HepG2 (cell line): ENCODE measurements at regions not wholly inside any gene's neighbourhood (a gene's known extent, or its start where the extent isn't known, plus 50 kb on each side); places are given as distances from the start of the nearest gene placed in this dataset.

Experiments used
- ATAC-seq: fragments of 200-7000 bp; cut with Tn5 transposase; 3 replicates; pipeline ENCODE4 v1.9.1; 2020; ENCODE audit warnings: mild to moderate bottlenecking, moderate library complexity
- BruUV-seq: library from RNA; stranded (reverse); fragments of 400-500 nt; replicated peaks from 2 replicates; lab custom pipeline; 2021; lab: Mats Ljungman, UMichigan
- CTCF ChIA-PET: fragments of 300-600 bp; formaldehyde crosslinking; extraction: SDS; loops from one replicate; lab custom pipeline; 2021; ENCODE audit warnings: low total read pairs, inconsistent platforms, low intra/inter-chr PET ratio; lab: Yijun Ruan, JAX
- POLR2A ChIA-PET: fragments of 350-600 bp; sonication (Branson Sonifier 250); formaldehyde crosslinking; loops from one replicate; lab custom pipeline; 2020; ENCODE audit warnings: antibody characterized with exemption, inconsistent platforms; lab: Yijun Ruan, JAX
- DNase-seq: peaks from one replicate; pipeline ENCODE4 v3.0.0-alpha.2; 2015; ENCODE audit warnings: low spot score
- FAIRE-seq: peaks from 3 replicates; lab custom pipeline; 2011; peaks lifted over from hg19 to GRCh38; lab: Jason Lieb, UNC
- H2AFZ ChIP-seq: one replicate; pipeline ENCODE4 v1.6.1; 2011; ENCODE audit warnings: low read length, inconsistent platforms
- H3K27ac ChIP-seq: fragments of 300-600 bp; 3 replicates; pipeline ENCODE4 v1.8.0; 2011; ENCODE audit warnings: mixed run types, mild to moderate bottlenecking, mixed read lengths, low read length, inconsistent platforms; ENCODE audit not compliant: insufficient read depth; ENCODE audit errors: extremely low read length
- H3K27me3 ChIP-seq, 2 experiments: fragments of 200-600 bp in 1 of 2; 2 replicates in 1 of 2; 3 replicates in 1 of 2; pipeline versions ENCODE4 v1.6.0 to v1.8.0; 2011; ENCODE audit warnings: low read length in 2 of 2, mild to moderate bottlenecking in 2 of 2, moderate library complexity in 2 of 2, inconsistent platforms in 1 of 2; ENCODE audit not compliant: insufficient read depth in 2 of 2, control insufficient read depth in 1 of 2
- H3K36me3 ChIP-seq, 2 experiments: fragments of 200-600 bp in 1 of 2; replicated peaks in 1 of 2; 2 replicates in 1 of 2; 3 replicates in 1 of 2; pipeline versions ENCODE4 v1.5.1 to v1.8.0; 2011; ENCODE audit warnings: low read length in 2 of 2, inconsistent platforms in 1 of 2; ENCODE audit not compliant: insufficient read depth in 2 of 2, control insufficient read depth in 1 of 2
- H3K4me1 ChIP-seq: 2 replicates; pipeline ENCODE4 v1.5.1; 2012; ENCODE audit warnings: low read length, inconsistent platforms; ENCODE audit not compliant: insufficient read depth
- H3K4me2 ChIP-seq: 2 replicates; pipeline ENCODE4 v1.6.0; 2011; ENCODE audit warnings: low read depth, low read length, inconsistent platforms
- H3K4me3 ChIP-seq, 3 experiments: fragments of 200-600 bp in 1 of 3; sonication (generic), shearing (Covaris generic) in 1 of 3; replicated peaks in 1 of 3; 2 replicates each; pipeline ENCODE4 v1.5.1; 2011 to 2016; ENCODE audit warnings: low read length in 3 of 3, inconsistent platforms in 2 of 3, low read depth in 2 of 3, mild to moderate bottlenecking in 2 of 3, control low read depth in 1 of 3, mixed read lengths in 1 of 3; ENCODE audit not compliant: insufficient read depth in 1 of 3
- H3K79me2 ChIP-seq: one replicate; pipeline ENCODE4 v1.6.1; 2011; ENCODE audit warnings: low read length, inconsistent platforms; ENCODE audit not compliant: insufficient read depth
- H3K9ac ChIP-seq: 2 replicates; pipeline ENCODE4 v1.6.0; 2011; ENCODE audit warnings: mild to moderate bottlenecking, low read depth, low read length, inconsistent platforms; ENCODE audit not compliant: insufficient read depth
- H3K9me3 ChIP-seq: 2 replicates; pipeline ENCODE4 v1.5.1; 2012; ENCODE audit warnings: mild to moderate bottlenecking, low read length
- H4K20me1 ChIP-seq: 2 replicates; pipeline ENCODE4 v1.6.0; 2011; ENCODE audit warnings: inconsistent platforms, mild to moderate bottlenecking, low read length, moderate library complexity; ENCODE audit not compliant: insufficient read depth
- FOXM1 ChIP-seq: sonication (generic); formaldehyde crosslinking; IDR thresholded peaks from 2 replicates; pipeline ENCODE4 v1.5.0; 2020; ENCODE audit warnings: missing genetic modification reagents
- FOXO4 ChIP-seq: sonication (generic); formaldehyde crosslinking; conservative IDR thresholded peaks from 2 replicates; pipeline ENCODE4 v1.8.1; 2023; ENCODE audit warnings: missing genetic modification reagents
- HES4 ChIP-seq: sonication (generic); formaldehyde crosslinking; IDR thresholded peaks from 2 replicates; pipeline ENCODE4 v1.9.0; 2021; ENCODE audit warnings: mild to moderate bottlenecking, missing genetic modification reagents, borderline replicate concordance
- ISX ChIP-seq: sonication (generic); formaldehyde crosslinking; conservative IDR thresholded peaks from 2 replicates; pipeline ENCODE4 v1.5.0; 2020; ENCODE audit warnings: missing genetic modification reagents
- NR2F2 ChIP-seq: IDR thresholded peaks from 2 replicates; pipeline ENCODE4 v1.6.1; 2012; ENCODE audit warnings: low read depth, inconsistent platforms, borderline replicate concordance
- TRIM22 ChIP-seq: fragments of 450-650 bp; IDR thresholded peaks from 2 replicates; pipeline ENCODE4 v1.6.1; 2017
- ZNF317 ChIP-seq: sonication (generic); formaldehyde crosslinking; IDR thresholded peaks from 2 replicates; pipeline ENCODE4 v1.5.0; 2020; ENCODE audit warnings: mild to moderate bottlenecking, missing genetic modification reagents
- ZNF44 ChIP-seq: sonication (generic); formaldehyde crosslinking; IDR thresholded peaks from 2 replicates; pipeline ENCODE4 v1.5.1; 2020; ENCODE audit warnings: mild to moderate bottlenecking, missing genetic modification reagents
- ZNF556 ChIP-seq: sonication (generic); formaldehyde crosslinking; IDR thresholded peaks from 2 replicates; pipeline ENCODE4 v1.4.0; 2020; ENCODE audit warnings: mild to moderate bottlenecking, missing genetic modification reagents, borderline replicate concordance
- ZNF672 ChIP-seq: sonication (generic); formaldehyde crosslinking; IDR thresholded peaks from 2 replicates; pipeline ENCODE4 v1.8.1; 2022; ENCODE audit warnings: missing genetic modification reagents
- WGBS: methylation state at CpG from one replicate; pipeline ENCODE4 v1.1.6; 2017; ENCODE audit warnings: low lambda C conversion rate; 5-methylcytosine and 5-hydroxymethylcytosine counted together
- in situ Hi-C: cut with HindIII; loops from 2 replicates; pipeline ENCODE4 v1.10.0; 2017; ENCODE audit warnings: low pct_unique_long_range_greater_than_20kb; ENCODE audit not compliant: extremely low pct_ligation_motif_present
- intact Hi-C: fragments of 100-400 bp; cut with micrococcal nuclease; formaldehyde crosslinking; loops from one replicate; pipeline ENCODE4 v1.10.0; 2022; ENCODE audit not compliant: unreplicated experiment
- TF ChIP-seq, protein P1 (sequence below): sonication (generic); formaldehyde crosslinking; IDR thresholded peaks from 2 replicates; pipeline ENCODE4 v1.5.1; 2020; ENCODE audit warnings: mild to moderate bottlenecking, missing genetic modification reagents, borderline replicate concordance
- TF ChIP-seq, protein P2 (sequence below): IDR thresholded peaks from 2 replicates; pipeline ENCODE4 v1.6.1; 2016; ENCODE audit warnings: low read depth, control low read depth
- TF ChIP-seq, protein P3 (sequence below): sonication (generic); formaldehyde crosslinking; conservative IDR thresholded peaks from 2 replicates; pipeline ENCODE4 v1.5.0; 2020; ENCODE audit warnings: missing genetic modification reagents

GRCh38 chr2:167733747-167734146 lies 513.6 kb downstream of the STK39 start (continued):
- TF ChIP-seq, protein P1, sequence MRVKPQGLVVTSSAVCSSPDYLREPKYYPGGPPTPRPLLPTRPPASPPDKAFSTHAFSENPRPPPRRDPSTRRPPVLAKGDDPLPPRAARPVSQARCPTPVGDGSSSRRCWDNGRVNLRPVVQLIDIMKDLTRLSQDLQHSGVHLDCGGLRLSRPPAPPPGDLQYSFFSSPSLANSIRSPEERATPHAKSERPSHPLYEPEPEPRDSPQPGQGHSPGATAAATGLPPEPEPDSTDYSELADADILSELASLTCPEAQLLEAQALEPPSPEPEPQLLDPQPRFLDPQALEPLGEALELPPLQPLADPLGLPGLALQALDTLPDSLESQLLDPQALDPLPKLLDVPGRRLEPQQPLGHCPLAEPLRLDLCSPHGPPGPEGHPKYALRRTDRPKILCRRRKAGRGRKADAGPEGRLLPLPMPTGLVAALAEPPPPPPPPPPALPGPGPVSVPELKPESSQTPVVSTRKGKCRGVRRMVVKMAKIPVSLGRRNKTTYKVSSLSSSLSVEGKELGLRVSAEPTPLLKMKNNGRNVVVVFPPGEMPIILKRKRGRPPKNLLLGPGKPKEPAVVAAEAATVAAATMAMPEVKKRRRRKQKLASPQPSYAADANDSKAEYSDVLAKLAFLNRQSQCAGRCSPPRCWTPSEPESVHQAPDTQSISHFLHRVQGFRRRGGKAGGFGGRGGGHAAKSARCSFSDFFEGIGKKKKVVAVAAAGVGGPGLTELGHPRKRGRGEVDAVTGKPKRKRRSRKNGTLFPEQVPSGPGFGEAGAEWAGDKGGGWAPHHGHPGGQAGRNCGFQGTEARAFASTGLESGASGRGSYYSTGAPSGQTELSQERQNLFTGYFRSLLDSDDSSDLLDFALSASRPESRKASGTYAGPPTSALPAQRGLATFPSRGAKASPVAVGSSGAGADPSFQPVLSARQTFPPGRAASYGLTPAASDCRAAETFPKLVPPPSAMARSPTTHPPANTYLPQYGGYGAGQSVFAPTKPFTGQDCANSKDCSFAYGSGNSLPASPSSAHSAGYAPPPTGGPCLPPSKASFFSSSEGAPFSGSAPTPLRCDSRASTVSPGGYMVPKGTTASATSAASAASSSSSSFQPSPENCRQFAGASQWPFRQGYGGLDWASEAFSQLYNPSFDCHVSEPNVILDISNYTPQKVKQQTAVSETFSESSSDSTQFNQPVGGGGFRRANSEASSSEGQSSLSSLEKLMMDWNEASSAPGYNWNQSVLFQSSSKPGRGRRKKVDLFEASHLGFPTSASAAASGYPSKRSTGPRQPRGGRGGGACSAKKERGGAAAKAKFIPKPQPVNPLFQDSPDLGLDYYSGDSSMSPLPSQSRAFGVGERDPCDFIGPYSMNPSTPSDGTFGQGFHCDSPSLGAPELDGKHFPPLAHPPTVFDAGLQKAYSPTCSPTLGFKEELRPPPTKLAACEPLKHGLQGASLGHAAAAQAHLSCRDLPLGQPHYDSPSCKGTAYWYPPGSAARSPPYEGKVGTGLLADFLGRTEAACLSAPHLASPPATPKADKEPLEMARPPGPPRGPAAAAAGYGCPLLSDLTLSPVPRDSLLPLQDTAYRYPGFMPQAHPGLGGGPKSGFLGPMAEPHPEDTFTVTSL (CRISPR knock-in tag) = 0 out of 2 replicates have a peak, but pooled peaks have one; percentile 38

GRCh38 chr2:167732326-167732725 lies 515.1 kb downstream of the STK39 start:
- FAIRE-seq = no peak
- Histone ChIP-seq H4K20me1 (no peaks in the 10 kb centered on the region), H3K27me3 (no peaks in the 10 kb centered on the region), H3K9ac (no peak overlapping the region), H2AFZ (no peak overlapping the region), H3K4me1 (peaks cover 11% of the 10 kb centered on the region), H3K4me2 (no peak overlapping the region), H3K27ac (no peak overlapping the region), H3K9me3 (no peaks in the 10 kb centered on the region), H3K36me3 (no peaks in the 10 kb centered on the region), H3K4me3 (no peak overlapping the region), H3K79me2 (no peaks in the 10 kb centered on the region)
- no peak for DNase-seq
- CTCF ChIA-PET = no interaction called here
- in situ Hi-C loops (no loop called here), intact Hi-C loops (no loop called here)
- POLR2A ChIA-PET = no interaction called here
- WGBS = 59% methylated on average over 4 of the region's 4 CpGs
- ATAC-seq = no peak
- no TSS peak for BruUV-seq
- TF ChIP-seq, protein P2, sequence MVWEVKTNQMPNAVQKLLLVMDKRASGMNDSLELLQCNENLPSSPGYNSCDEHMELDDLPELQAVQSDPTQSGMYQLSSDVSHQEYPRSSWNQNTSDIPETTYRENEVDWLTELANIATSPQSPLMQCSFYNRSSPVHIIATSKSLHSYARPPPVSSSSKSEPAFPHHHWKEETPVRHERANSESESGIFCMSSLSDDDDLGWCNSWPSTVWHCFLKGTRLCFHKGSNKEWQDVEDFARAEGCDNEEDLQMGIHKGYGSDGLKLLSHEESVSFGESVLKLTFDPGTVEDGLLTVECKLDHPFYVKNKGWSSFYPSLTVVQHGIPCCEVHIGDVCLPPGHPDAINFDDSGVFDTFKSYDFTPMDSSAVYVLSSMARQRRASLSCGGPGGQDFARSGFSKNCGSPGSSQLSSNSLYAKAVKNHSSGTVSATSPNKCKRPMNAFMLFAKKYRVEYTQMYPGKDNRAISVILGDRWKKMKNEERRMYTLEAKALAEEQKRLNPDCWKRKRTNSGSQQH (CRISPR knock-in tag) = no peak
- TF ChIP-seq FOXO4 (CRISPR knock-in tag) (no peak), FOXM1 (CRISPR knock-in tag) (no peak), ZNF44 (CRISPR knock-in tag) (no peak), HES4 (CRISPR knock-in tag) (no peak), ISX (CRISPR knock-in tag) (no peak), TRIM22 (no peak), ZNF317 (CRISPR knock-in tag) (no peak), NR2F2 (no peak), ZNF556 (CRISPR knock-in tag) (no peak), ZNF672 (CRISPR knock-in tag) (no peak)
- TF ChIP-seq, protein P3, sequence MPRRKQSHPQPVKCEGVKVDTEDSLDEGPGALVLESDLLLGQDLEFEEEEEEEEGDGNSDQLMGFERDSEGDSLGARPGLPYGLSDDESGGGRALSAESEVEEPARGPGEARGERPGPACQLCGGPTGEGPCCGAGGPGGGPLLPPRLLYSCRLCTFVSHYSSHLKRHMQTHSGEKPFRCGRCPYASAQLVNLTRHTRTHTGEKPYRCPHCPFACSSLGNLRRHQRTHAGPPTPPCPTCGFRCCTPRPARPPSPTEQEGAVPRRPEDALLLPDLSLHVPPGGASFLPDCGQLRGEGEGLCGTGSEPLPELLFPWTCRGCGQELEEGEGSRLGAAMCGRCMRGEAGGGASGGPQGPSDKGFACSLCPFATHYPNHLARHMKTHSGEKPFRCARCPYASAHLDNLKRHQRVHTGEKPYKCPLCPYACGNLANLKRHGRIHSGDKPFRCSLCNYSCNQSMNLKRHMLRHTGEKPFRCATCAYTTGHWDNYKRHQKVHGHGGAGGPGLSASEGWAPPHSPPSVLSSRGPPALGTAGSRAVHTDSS (CRISPR knock-in tag) = no peak
